ENCODE measurements at regions not wholly inside any gene's neighbourhood (a gene's known extent, or its start where the extent isn't known, plus 50 kb on each side); places are given as distances from the start of the nearest gene placed in this dataset.

GRCh38 chr2:9773903-9774239 is 69.4 kb upstream of the TAF1B start:
- DNase-seq = no peak

- DNase-seq = no peak
Measured at GRCh38 chr2:9774266-9774665, 69.0 kb upstream of the TAF1B start.

GRCh38 chr2:9775351-9775750 is 67.9 kb upstream of the TAF1B start:
- no peak for DNase-seq

- no peak for DNase-seq
Measured at GRCh38 chr2:9775999-9776712, 67.1 kb upstream of the TAF1B start.

GRCh38 chr2:9777081-9777480 is 66.2 kb upstream of the TAF1B start:
- DNase-seq = no peak

- DNase-seq = no peak
Measured at GRCh38 chr2:9778012-9778411, 65.3 kb upstream of the TAF1B start.

GRCh38 chr2:9778471-9779316 is 64.6 kb upstream of the TAF1B start:
- DNase-seq = no peak

GRCh38 chr2:9779596-9780264 is 63.5 kb upstream of the TAF1B start:
- DNase-seq = no peak

GRCh38 chr2:9780368-9781130 is 62.7 kb upstream of the TAF1B start:
- no peak for DNase-seq

GRCh38 chr2:9781252-9781651 is 62.0 kb upstream of the TAF1B start:
- DNase-seq = no peak

- DNase-seq = no peak
Measured at GRCh38 chr2:9782197-9782719, 61.0 kb upstream of the TAF1B start.

- DNase-seq = no peak
Measured at GRCh38 chr2:9789371-9789770, 53.9 kb upstream of the TAF1B start.

- no peak for DNase-seq
Measured at GRCh38 chr2:9790702-9791225, 52.5 kb upstream of the TAF1B start.

- DNase-seq = no peak
Measured at GRCh38 chr2:9791711-9792110, 51.6 kb upstream of the TAF1B start.

- no peak for DNase-seq
Measured at GRCh38 chr2:9793156-9793917, 49.9 kb upstream of the TAF1B start.

Data from fibroblast of skin of right quadriceps (primary cell).